ENCODE measurements at regions not wholly inside any gene's neighbourhood (a gene's known extent, or its start where the extent isn't known, plus 50 kb on each side); places are given as distances from the start of the nearest gene placed in this dataset.

DNA sequence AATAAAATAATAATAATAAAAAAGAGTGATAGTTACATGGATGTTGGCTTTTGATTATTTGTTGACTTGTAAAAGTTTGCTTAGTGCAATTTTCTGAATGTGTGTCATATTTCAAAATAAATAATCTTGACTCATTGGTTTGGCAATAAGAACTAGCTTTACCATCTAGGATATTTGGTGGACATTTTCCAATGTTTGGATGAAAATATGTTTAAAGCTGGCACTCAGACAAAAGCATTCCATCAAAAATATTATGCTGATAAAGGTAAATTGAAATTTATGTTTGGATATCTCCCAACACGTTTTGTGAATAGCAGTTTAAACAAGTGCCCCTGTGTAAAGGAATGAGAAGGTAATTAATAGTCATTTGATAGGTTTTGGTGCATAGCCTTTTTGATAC is 62.5 kb upstream of the KCNMA1 start:
- TF ChIP-seq SIN3A (IDR thresholded peaks at IDR 0.05; ENCODE audit: borderline replicate concordance, insufficient read depth, low read length) (no peak), POLR2AphosphoS5 (IDR thresholded peaks at IDR 0.05; ENCODE audit: low read depth, low read length) (no peak), REST (IDR thresholded peaks at IDR 0.05; ENCODE audit: insufficient read depth in 1 of 2, low read depth in 2 of 2, low read length in 2 of 2) (no peak), TAF1 (IDR thresholded peaks at IDR 0.05; ENCODE audit: borderline replicate concordance, insufficient read depth, low read length) (no peak), FOXP2 (optimal IDR thresholded peaks at IDR 0.05; ENCODE audit: borderline replicate concordance, extremely low read depth, extremely low read length, insufficient read depth) (no peak)
